ENCODE measurements at regions not wholly inside any gene's neighbourhood (a gene's known extent, or its start where the extent isn't known, plus 50 kb on each side); places are given as distances from the start of the nearest gene placed in this dataset.

DNA sequence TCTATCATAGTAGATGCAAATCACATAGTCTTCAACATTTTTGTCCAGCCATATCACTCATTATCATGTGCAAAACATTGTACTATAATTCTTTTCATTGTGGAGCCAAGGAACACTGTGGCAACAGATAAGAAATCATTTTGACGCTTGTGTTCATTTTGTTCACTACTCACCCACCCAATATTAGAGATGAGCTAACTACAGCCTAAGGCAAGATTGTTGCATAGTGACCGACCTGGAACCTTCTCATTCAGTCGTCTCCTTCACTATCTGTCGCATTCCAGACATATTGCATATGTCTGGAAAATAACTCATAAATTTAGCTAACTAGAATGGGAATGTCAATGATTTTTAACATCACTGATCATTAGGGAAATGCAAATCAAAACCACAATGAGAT lies 270.3 kb downstream of the CGGBP1 start:
- no peak for DNase-seq (ENCODE audit: low read depth in 2 of 2)
- H3K4me1 ChIP-seq (ENCODE audit: control insufficient read depth, extremely low read depth, insufficient read depth, low read length): no peaks in the 10 kb centered on the region
- H3K27ac ChIP-seq (ENCODE audit: insufficient read depth, low read length): no peak overlapping the region
- no peak overlapping the region for H3K9ac ChIP-seq (ENCODE audit: insufficient read depth, low read length)
- no peaks in the 10 kb centered on the region for H4K20me1 ChIP-seq (ENCODE audit: control insufficient read depth, extremely low read depth, insufficient read depth, low read length)
- H2AFZ ChIP-seq (ENCODE audit: low read length): no peak overlapping the region
- TF ChIP-seq, protein P1, sequence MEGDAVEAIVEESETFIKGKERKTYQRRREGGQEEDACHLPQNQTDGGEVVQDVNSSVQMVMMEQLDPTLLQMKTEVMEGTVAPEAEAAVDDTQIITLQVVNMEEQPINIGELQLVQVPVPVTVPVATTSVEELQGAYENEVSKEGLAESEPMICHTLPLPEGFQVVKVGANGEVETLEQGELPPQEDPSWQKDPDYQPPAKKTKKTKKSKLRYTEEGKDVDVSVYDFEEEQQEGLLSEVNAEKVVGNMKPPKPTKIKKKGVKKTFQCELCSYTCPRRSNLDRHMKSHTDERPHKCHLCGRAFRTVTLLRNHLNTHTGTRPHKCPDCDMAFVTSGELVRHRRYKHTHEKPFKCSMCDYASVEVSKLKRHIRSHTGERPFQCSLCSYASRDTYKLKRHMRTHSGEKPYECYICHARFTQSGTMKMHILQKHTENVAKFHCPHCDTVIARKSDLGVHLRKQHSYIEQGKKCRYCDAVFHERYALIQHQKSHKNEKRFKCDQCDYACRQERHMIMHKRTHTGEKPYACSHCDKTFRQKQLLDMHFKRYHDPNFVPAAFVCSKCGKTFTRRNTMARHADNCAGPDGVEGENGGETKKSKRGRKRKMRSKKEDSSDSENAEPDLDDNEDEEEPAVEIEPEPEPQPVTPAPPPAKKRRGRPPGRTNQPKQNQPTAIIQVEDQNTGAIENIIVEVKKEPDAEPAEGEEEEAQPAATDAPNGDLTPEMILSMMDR (conservative IDR thresholded peaks at IDR 0.05 in 1 of 2, IDR thresholded peaks at IDR 0.05 in 1 of 2; ENCODE audit: low read depth in 1 of 2, low read length in 2 of 2): no peak
- no peak for TF ChIP-seq EZH2 (IDR thresholded peaks at IDR 0.05; ENCODE audit: low read length, missing control alignments)
- H3K4me3 ChIP-seq (replicated peaks in 1 of 4; ENCODE audit: control extremely low read depth in 1 of 4, insufficient read depth in 1 of 4, low read depth in 3 of 4, low read length in 4 of 4): no peak overlapping the region
- no peaks in the 10 kb centered on the region for H3K79me2 ChIP-seq (ENCODE audit: control insufficient read depth, insufficient read depth, low read length)
- no peaks in the 10 kb centered on the region for H3K27me3 ChIP-seq (ENCODE audit: control insufficient read depth, insufficient read depth, low read length)
- no peaks in the 10 kb centered on the region for H3K36me3 ChIP-seq (ENCODE audit: control insufficient read depth, insufficient read depth, low read length)
- no peaks in the 10 kb centered on the region for H3K9me3 ChIP-seq (ENCODE audit: control insufficient read depth, insufficient read depth, low read depth, low read length)
- no peak overlapping the region for H3K4me2 ChIP-seq (ENCODE audit: extremely low read depth, insufficient read depth, low read length)

DNA sequence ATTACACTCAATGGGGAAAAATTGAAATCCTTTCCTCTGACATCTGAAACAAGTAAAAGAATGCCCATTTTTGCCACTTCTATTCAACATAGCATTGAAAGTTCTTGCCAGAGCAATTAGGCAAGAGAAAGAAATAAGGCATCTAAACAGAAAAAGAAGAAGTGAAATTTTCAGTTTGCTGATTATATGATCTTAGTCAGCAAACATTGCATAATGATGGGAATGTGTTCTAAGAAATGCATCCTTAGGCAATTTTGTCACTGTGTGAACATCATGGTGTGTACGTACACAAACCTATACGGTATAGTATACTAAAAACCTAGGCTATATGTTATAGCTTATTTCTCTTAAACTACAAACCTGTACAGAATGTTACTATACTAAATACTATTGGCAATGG lies 278.0 kb downstream of the CGGBP1 start:
- H2AFZ ChIP-seq (ENCODE audit: low read length): no peak overlapping the region
- H3K27ac ChIP-seq (ENCODE audit: insufficient read depth, low read length): no peak overlapping the region
- no peaks in the 10 kb centered on the region for H3K79me2 ChIP-seq (ENCODE audit: control insufficient read depth, insufficient read depth, low read length)
- H3K4me2 ChIP-seq (ENCODE audit: extremely low read depth, insufficient read depth, low read length): no peak overlapping the region
- DNase-seq (ENCODE audit: low read depth in 2 of 2): no peak
- no peak for TF ChIP-seq EZH2 (IDR thresholded peaks at IDR 0.05; ENCODE audit: low read length, missing control alignments)
- TF ChIP-seq, protein P1 (conservative IDR thresholded peaks at IDR 0.05 in 1 of 2, IDR thresholded peaks at IDR 0.05 in 1 of 2; ENCODE audit: low read depth in 1 of 2, low read length in 2 of 2): no peak
- no peaks in the 10 kb centered on the region for H3K9me3 ChIP-seq (ENCODE audit: control insufficient read depth, insufficient read depth, low read depth, low read length)
- H3K27me3 ChIP-seq (ENCODE audit: control insufficient read depth, insufficient read depth, low read length): no peaks in the 10 kb centered on the region
- H3K4me3 ChIP-seq (replicated peaks in 1 of 4; ENCODE audit: control extremely low read depth in 1 of 4, insufficient read depth in 1 of 4, low read depth in 3 of 4, low read length in 4 of 4): no peak overlapping the region
- no peak overlapping the region for H3K9ac ChIP-seq (ENCODE audit: insufficient read depth, low read length)
- H4K20me1 ChIP-seq (ENCODE audit: control insufficient read depth, extremely low read depth, insufficient read depth, low read length): no peaks in the 10 kb centered on the region
- no peaks in the 10 kb centered on the region for H3K36me3 ChIP-seq (ENCODE audit: control insufficient read depth, insufficient read depth, low read length)
- H3K4me1 ChIP-seq (ENCODE audit: control insufficient read depth, extremely low read depth, insufficient read depth, low read length): no peaks in the 10 kb centered on the region

DNA sequence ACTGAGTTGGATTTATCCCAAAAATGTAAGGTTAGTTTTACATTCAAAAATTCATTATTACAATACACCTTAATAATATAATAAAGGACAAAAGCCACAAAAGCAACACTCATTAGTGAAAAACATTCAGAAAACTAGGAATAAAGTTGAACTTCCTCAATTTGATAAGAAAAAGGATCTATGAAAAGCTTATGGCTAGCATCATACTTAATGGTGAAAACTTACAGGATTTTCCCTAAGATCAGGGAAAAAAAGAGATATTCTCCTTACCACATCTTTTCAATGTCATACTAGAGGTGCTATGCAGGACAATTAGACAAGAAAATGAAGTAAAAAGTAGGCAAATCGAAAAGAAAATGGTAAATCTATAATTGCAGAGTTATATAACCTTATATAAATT lies 279.9 kb downstream of the CGGBP1 start:
- no peaks in the 10 kb centered on the region for H3K79me2 ChIP-seq (ENCODE audit: control insufficient read depth, insufficient read depth, low read length)
- no peak overlapping the region for H3K9ac ChIP-seq (ENCODE audit: insufficient read depth, low read length)
- H3K4me3 ChIP-seq (replicated peaks in 1 of 4; ENCODE audit: control extremely low read depth in 1 of 4, insufficient read depth in 1 of 4, low read depth in 3 of 4, low read length in 4 of 4): no peak overlapping the region
- H2AFZ ChIP-seq (ENCODE audit: low read length): no peak overlapping the region
- H3K27ac ChIP-seq (ENCODE audit: insufficient read depth, low read length): no peak overlapping the region
- no peaks in the 10 kb centered on the region for H4K20me1 ChIP-seq (ENCODE audit: control insufficient read depth, extremely low read depth, insufficient read depth, low read length)
- H3K9me3 ChIP-seq (ENCODE audit: control insufficient read depth, insufficient read depth, low read depth, low read length): no peaks in the 10 kb centered on the region
- no peak overlapping the region for H3K4me2 ChIP-seq (ENCODE audit: extremely low read depth, insufficient read depth, low read length)
- no peaks in the 10 kb centered on the region for H3K27me3 ChIP-seq (ENCODE audit: control insufficient read depth, insufficient read depth, low read length)
- TF ChIP-seq, protein P1 (conservative IDR thresholded peaks at IDR 0.05 in 1 of 2, IDR thresholded peaks at IDR 0.05 in 1 of 2; ENCODE audit: low read depth in 1 of 2, low read length in 2 of 2): no peak
- TF ChIP-seq EZH2 (IDR thresholded peaks at IDR 0.05; ENCODE audit: low read length, missing control alignments): no peak
- DNase-seq (ENCODE audit: low read depth in 2 of 2): no peak
- no peaks in the 10 kb centered on the region for H3K4me1 ChIP-seq (ENCODE audit: control insufficient read depth, extremely low read depth, insufficient read depth, low read length)
- no peaks in the 10 kb centered on the region for H3K36me3 ChIP-seq (ENCODE audit: control insufficient read depth, insufficient read depth, low read length)

All from fibroblast of lung (primary cell).